GM12865 (cell line): ENCODE measurements at regions not wholly inside any gene's neighbourhood (a gene's known extent, or its start where the extent isn't known, plus 50 kb on each side); places are given as distances from the start of the nearest gene placed in this dataset.

Experiments used
- DNase-seq: peaks from one replicate; pipeline ENCODE4 v3.0.0; 2010; ENCODE audit warnings: low read depth
- H3K4me3 ChIP-seq: 2 replicates; pipeline ENCODE4 v1.5.1; 2011; ENCODE audit warnings: mild to moderate bottlenecking, low read depth, low read length, control low read depth
- TF ChIP-seq, protein P1 (sequence below): IDR thresholded peaks from 2 replicates; pipeline ENCODE4 v1.5.1; 2011; ENCODE audit warnings: low read length, control low read depth, low read depth, inconsistent platforms; ENCODE audit not compliant: insufficient read depth; ENCODE audit errors: missing control alignments

GRCh38 chr18:78612801-78613200 is 366.8 kb upstream of the SALL3 start:
- TF ChIP-seq, protein P1, sequence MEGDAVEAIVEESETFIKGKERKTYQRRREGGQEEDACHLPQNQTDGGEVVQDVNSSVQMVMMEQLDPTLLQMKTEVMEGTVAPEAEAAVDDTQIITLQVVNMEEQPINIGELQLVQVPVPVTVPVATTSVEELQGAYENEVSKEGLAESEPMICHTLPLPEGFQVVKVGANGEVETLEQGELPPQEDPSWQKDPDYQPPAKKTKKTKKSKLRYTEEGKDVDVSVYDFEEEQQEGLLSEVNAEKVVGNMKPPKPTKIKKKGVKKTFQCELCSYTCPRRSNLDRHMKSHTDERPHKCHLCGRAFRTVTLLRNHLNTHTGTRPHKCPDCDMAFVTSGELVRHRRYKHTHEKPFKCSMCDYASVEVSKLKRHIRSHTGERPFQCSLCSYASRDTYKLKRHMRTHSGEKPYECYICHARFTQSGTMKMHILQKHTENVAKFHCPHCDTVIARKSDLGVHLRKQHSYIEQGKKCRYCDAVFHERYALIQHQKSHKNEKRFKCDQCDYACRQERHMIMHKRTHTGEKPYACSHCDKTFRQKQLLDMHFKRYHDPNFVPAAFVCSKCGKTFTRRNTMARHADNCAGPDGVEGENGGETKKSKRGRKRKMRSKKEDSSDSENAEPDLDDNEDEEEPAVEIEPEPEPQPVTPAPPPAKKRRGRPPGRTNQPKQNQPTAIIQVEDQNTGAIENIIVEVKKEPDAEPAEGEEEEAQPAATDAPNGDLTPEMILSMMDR: no peak
- DNase-seq: no peak
- H3K4me3 ChIP-seq: no peak overlapping the region

GRCh38 chr18:78618726-78619125 is 360.9 kb upstream of the SALL3 start:
- TF ChIP-seq, protein P1: no peak
- no peak for DNase-seq
- H3K4me3 ChIP-seq: no peak overlapping the region

DNA sequence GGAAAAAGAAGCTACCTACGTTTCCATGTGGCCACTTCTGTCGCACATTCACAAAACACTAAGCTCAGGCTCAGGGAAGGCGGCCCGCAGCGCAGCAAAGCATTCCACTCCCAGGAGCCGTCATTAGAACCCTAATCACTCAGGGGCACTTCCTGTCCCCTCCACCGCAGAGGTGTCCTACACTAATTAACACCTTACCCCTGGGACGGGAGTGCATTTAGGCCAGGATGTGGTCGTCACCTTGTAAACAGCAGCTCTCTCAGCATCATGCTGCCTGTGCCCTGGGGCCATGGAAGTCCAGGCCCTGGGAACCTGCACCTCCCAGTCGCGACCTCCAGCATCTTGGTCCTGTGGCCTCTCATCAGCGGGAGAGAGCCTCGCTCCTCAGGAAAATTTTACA is 359.8 kb upstream of the SALL3 start:
- DNase-seq: no peak
- no peak overlapping the region for H3K4me3 ChIP-seq
- TF ChIP-seq, protein P1: no peak

- TF ChIP-seq, protein P1: no peak
- no peak overlapping the region for H3K4me3 ChIP-seq
- no peak for DNase-seq
Observed at GRCh38 chr18:78620326-78620725, 359.3 kb upstream of the SALL3 start.

DNA sequence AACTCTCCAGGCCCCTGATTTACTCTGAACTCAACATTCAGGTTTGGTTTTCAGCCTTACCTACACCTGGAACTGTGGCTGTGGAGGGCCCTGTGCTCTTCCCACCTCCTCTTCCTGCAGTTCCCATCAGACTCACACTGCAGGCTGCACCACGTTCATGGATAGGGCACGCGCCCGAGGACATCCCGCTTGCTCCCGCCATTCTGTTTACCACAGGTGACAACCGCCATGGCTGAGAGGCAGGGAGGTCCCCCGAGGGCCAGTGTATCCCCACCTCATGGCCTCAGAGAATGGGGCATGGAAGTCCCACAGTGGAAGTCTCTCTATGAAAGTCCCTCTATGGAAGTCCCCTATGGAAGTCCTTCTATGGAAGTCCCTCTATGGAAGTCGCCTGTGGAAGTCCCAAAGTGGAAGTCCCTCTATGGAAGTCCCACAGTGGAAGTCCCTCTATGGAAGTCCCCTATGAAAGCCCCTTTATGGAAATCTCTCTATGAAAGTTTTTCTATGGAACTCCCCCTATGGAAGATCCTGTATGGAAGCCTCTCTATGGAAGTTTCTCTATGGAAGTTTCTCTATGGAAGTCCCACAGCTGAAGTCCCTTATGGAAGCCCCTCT is 358.4 kb upstream of the SALL3 start:
- no peak overlapping the region for H3K4me3 ChIP-seq
- TF ChIP-seq, protein P1: no peak
- DNase-seq: no peak

DNA sequence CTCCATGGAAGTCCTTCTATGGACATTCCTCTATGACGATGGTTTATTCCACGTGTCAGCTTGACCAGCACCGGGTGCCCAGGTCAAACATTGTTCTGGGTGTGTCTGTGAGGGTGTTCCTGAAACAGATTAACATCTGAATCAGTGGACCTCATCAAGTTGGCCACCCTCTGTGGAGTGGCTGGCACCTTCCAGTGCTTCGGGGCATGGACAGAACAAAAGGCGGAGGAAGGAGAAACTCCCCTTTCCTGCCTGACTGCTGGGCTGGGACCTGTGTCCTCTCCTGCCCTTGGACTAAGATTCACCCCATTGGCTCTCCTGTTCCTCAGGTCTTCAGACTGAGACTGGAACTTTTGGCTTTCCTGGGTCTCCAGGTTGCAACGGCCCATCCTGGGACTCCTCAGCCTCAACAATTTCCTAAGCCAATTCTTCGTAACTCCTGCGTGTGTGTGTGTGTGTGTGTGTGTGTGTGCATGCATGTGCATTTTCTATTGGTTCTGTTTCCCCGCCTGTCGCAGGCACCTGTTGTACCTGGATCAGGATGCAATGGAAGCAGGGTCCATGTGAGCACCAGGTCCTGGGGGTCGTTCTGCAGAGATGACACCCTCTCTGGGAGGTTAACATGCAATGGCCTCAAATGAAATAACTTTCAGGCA is 357.2 kb upstream of the SALL3 start:
- TF ChIP-seq, protein P1: no peak
- no peak for DNase-seq
- no peak overlapping the region for H3K4me3 ChIP-seq
